ENCODE measurements at regions not wholly inside any gene's neighbourhood (a gene's known extent, or its start where the extent isn't known, plus 50 kb on each side); places are given as distances from the start of the nearest gene placed in this dataset.

GRCh38 chr7:18226598-18226997 lies 199.0 kb upstream of the PRPS1L1 start:
- no peaks in the 10 kb centered on the region for H3K36me3 ChIP-seq (ENCODE audit: control insufficient read depth, insufficient read depth, low read length)
- H3K27ac ChIP-seq (ENCODE audit: low read depth, low read length), result no peak overlapping the region
- no peaks in the 10 kb centered on the region for H3K4me1 ChIP-seq (ENCODE audit: control insufficient read depth, insufficient read depth, low read length)
- H3K27me3 ChIP-seq (ENCODE audit: control insufficient read depth, insufficient read depth, low read length), result no peaks in the 10 kb centered on the region
- H3K4me3 ChIP-seq (ENCODE audit: low read depth, low read length), result no peak overlapping the region
- DNase-seq (ENCODE audit: low read depth in 4 of 6, low spot score in 6 of 6), result no peak
- H3K9me3 ChIP-seq (ENCODE audit: control insufficient read depth, insufficient read depth, low read length), result no peaks in the 10 kb centered on the region
- 90% methylated on average over 2 of the region's 2 CpGs for WGBS (ENCODE audit: insufficient coverage)

GRCh38 chr7:18228686-18229085 lies 201.0 kb upstream of the PRPS1L1 start:
- no peak overlapping the region for H3K27ac ChIP-seq (ENCODE audit: low read depth, low read length)
- H3K36me3 ChIP-seq (ENCODE audit: control insufficient read depth, insufficient read depth, low read length), result no peaks in the 10 kb centered on the region
- H3K9me3 ChIP-seq (ENCODE audit: control insufficient read depth, insufficient read depth, low read length), result no peaks in the 10 kb centered on the region
- no peaks in the 10 kb centered on the region for H3K4me1 ChIP-seq (ENCODE audit: control insufficient read depth, insufficient read depth, low read length)
- WGBS (ENCODE audit: insufficient coverage), result 100% methylated on average over 1 of the region's 2 CpGs
- no peak overlapping the region for H3K4me3 ChIP-seq (ENCODE audit: low read depth, low read length)
- H3K27me3 ChIP-seq (ENCODE audit: control insufficient read depth, insufficient read depth, low read length), result no peaks in the 10 kb centered on the region
- DNase-seq (ENCODE audit: low read depth in 4 of 6, low spot score in 6 of 6), result no peak

DNA sequence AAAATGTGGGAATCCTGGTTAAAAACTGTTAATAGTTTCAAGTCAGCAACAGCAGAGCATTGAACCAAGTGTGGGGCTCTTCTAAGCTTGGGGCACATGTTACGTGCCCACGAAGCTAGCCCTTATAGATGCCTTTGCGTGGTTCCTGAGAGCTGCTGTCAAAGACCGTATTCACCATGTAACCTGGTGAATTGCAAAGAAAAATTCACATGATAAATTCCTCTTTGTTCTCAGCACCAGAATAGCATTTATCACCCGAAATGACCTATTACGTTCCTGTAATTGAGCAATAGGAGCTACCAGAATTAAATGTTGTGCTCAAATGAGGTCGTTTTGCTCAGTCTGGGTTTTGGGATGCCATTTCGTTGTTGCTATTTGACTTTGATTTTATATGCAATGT lies 202.6 kb upstream of the PRPS1L1 start:
- Histone ChIP-seq H3K4me3 (ENCODE audit: low read depth, low read length) (no peak overlapping the region), H3K27me3 (ENCODE audit: control insufficient read depth, insufficient read depth, low read length) (no peaks in the 10 kb centered on the region), H3K4me1 (ENCODE audit: control insufficient read depth, insufficient read depth, low read length) (no peaks in the 10 kb centered on the region), H3K36me3 (ENCODE audit: control insufficient read depth, insufficient read depth, low read length) (no peaks in the 10 kb centered on the region), H3K27ac (ENCODE audit: low read depth, low read length) (no peak overlapping the region), H3K9me3 (ENCODE audit: control insufficient read depth, insufficient read depth, low read length) (no peaks in the 10 kb centered on the region)
- DNase-seq (ENCODE audit: low read depth in 4 of 6, low spot score in 6 of 6), result peak in 1 of 6 donors; percentile 18
- 100% methylated on average over 5 of the region's 8 CpGs for WGBS (ENCODE audit: insufficient coverage)

- H3K4me1 ChIP-seq (ENCODE audit: control insufficient read depth, insufficient read depth, low read length), result no peaks in the 10 kb centered on the region
- no peaks in the 10 kb centered on the region for H3K27me3 ChIP-seq (ENCODE audit: control insufficient read depth, insufficient read depth, low read length)
- no peak overlapping the region for H3K4me3 ChIP-seq (ENCODE audit: low read depth, low read length)
- no peaks in the 10 kb centered on the region for H3K36me3 ChIP-seq (ENCODE audit: control insufficient read depth, insufficient read depth, low read length)
- H3K27ac ChIP-seq (ENCODE audit: low read depth, low read length), result no peak overlapping the region
- no peak for DNase-seq (ENCODE audit: low read depth in 4 of 6, low spot score in 6 of 6)
- no CpG with 5 or more reads among the region's 4 CpGs for WGBS (ENCODE audit: insufficient coverage)
- no peaks in the 10 kb centered on the region for H3K9me3 ChIP-seq (ENCODE audit: control insufficient read depth, insufficient read depth, low read length)
These were observed 204.2 kb upstream of the PRPS1L1 start for GRCh38 chr7:18231854-18232253.

DNA sequence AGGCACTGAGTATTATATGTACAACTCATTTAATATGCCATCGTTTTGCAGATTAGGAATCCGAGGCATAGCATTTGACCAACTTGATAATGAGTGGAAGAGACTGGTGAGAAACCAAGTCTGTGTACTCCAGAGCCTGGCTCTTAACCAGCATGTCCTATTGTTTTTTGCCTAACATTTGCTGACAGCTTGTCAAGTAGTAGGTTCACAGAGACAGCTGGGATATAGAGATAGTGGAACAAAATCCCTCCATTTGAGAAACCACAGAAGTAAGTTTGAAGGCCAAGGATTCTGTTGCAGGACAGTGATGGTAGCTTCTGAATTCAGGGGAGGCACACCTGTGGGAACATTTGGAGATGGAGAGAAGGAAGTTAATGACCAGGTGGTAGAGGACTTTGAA lies 206.9 kb upstream of the PRPS1L1 start:
- 94% methylated on average over 2 of the region's 2 CpGs for WGBS (ENCODE audit: insufficient coverage)
- DNase-seq (ENCODE audit: low read depth in 4 of 6, low spot score in 6 of 6), result no peak
- Histone ChIP-seq H3K27me3 (ENCODE audit: control insufficient read depth, insufficient read depth, low read length) (no peaks in the 10 kb centered on the region), H3K4me1 (ENCODE audit: control insufficient read depth, insufficient read depth, low read length) (no peaks in the 10 kb centered on the region), H3K4me3 (ENCODE audit: low read depth, low read length) (no peak overlapping the region), H3K27ac (ENCODE audit: low read depth, low read length) (no peak overlapping the region), H3K9me3 (ENCODE audit: control insufficient read depth, insufficient read depth, low read length) (no peaks in the 10 kb centered on the region), H3K36me3 (ENCODE audit: control insufficient read depth, insufficient read depth, low read length) (no peaks in the 10 kb centered on the region)

DNA sequence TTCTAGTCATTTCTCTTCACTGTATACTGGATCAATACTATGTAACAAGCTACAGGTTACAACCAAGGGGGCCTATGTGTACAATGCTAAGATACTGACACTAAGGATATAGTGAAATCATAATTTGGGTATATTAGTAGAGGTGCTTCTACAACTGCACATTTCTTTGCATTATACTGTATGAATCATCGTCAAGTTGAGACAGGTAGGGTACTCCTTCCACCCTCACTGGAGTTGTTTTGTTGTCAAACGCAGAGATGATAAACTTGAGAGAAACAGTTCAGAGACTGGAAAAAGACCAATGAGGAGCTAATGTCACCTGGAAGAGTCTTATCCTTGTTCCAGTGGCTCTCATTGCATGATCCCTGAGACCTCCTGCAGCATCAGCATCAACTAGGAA lies 208.2 kb upstream of the PRPS1L1 start:
- no peaks in the 10 kb centered on the region for H3K4me1 ChIP-seq (ENCODE audit: control insufficient read depth, insufficient read depth, low read length)
- H3K27me3 ChIP-seq (ENCODE audit: control insufficient read depth, insufficient read depth, low read length), result no peaks in the 10 kb centered on the region
- H3K36me3 ChIP-seq (ENCODE audit: control insufficient read depth, insufficient read depth, low read length), result no peaks in the 10 kb centered on the region
- H3K4me3 ChIP-seq (ENCODE audit: low read depth, low read length), result no peak overlapping the region
- 100% methylated on average over 1 of the region's 2 CpGs for WGBS (ENCODE audit: insufficient coverage)
- H3K9me3 ChIP-seq (ENCODE audit: control insufficient read depth, insufficient read depth, low read length), result no peaks in the 10 kb centered on the region
- no peak for DNase-seq (ENCODE audit: low read depth in 4 of 6, low spot score in 6 of 6)
- no peak overlapping the region for H3K27ac ChIP-seq (ENCODE audit: low read depth, low read length)

GRCh38 chr7:18239212-18239611 lies 211.6 kb upstream of the PRPS1L1 start:
- no peak overlapping the region for H3K4me3 ChIP-seq (ENCODE audit: low read depth, low read length)
- H3K27me3 ChIP-seq (ENCODE audit: control insufficient read depth, insufficient read depth, low read length), result no peaks in the 10 kb centered on the region

GRCh38 chr7:18241543-18242231 lies 214.0 kb upstream of the PRPS1L1 start:
- 88% methylated on average over 1 of the region's 3 CpGs for WGBS (ENCODE audit: insufficient coverage)
- H3K9me3 ChIP-seq (ENCODE audit: control insufficient read depth, insufficient read depth, low read length), result no peaks in the 10 kb centered on the region
- no peak overlapping the region for H3K4me3 ChIP-seq (ENCODE audit: low read depth, low read length)
- no peak for DNase-seq (ENCODE audit: low read depth in 4 of 6, low spot score in 6 of 6)
- H3K36me3 ChIP-seq (ENCODE audit: control insufficient read depth, insufficient read depth, low read length), result no peaks in the 10 kb centered on the region
- H3K27ac ChIP-seq (ENCODE audit: low read depth, low read length), result no peak overlapping the region
- H3K4me1 ChIP-seq (ENCODE audit: control insufficient read depth, insufficient read depth, low read length), result no peaks in the 10 kb centered on the region
- no peaks in the 10 kb centered on the region for H3K27me3 ChIP-seq (ENCODE audit: control insufficient read depth, insufficient read depth, low read length)

More at GRCh38 chr7:18239212-18239611, 211.6 kb upstream of the PRPS1L1 start:
- no peak for DNase-seq (ENCODE audit: low read depth in 4 of 6, low spot score in 6 of 6)
- H3K4me1 ChIP-seq (ENCODE audit: control insufficient read depth, insufficient read depth, low read length), result no peaks in the 10 kb centered on the region
- H3K9me3 ChIP-seq (ENCODE audit: control insufficient read depth, insufficient read depth, low read length), result no peaks in the 10 kb centered on the region
- 75% methylated on average over 1 of the region's 3 CpGs for WGBS (ENCODE audit: insufficient coverage)
- no peak overlapping the region for H3K27ac ChIP-seq (ENCODE audit: low read depth, low read length)
- no peaks in the 10 kb centered on the region for H3K36me3 ChIP-seq (ENCODE audit: control insufficient read depth, insufficient read depth, low read length)

GRCh38 chr7:18243731-18244130 lies 216.1 kb upstream of the PRPS1L1 start:
- H3K27me3 ChIP-seq (ENCODE audit: control insufficient read depth, insufficient read depth, low read length), result no peaks in the 10 kb centered on the region
- 48% methylated on average over 2 of the region's 3 CpGs for WGBS (ENCODE audit: insufficient coverage)
- no peak overlapping the region for H3K4me3 ChIP-seq (ENCODE audit: low read depth, low read length)
- peak in 1 of 6 donors; percentile 56 for DNase-seq (ENCODE audit: low read depth in 4 of 6, low spot score in 6 of 6)
- no peaks in the 10 kb centered on the region for H3K36me3 ChIP-seq (ENCODE audit: control insufficient read depth, insufficient read depth, low read length)
- H3K4me1 ChIP-seq (ENCODE audit: control insufficient read depth, insufficient read depth, low read length), result no peaks in the 10 kb centered on the region
- H3K27ac ChIP-seq (ENCODE audit: low read depth, low read length), result peak overlapping the region; percentile 19
- no peaks in the 10 kb centered on the region for H3K9me3 ChIP-seq (ENCODE audit: control insufficient read depth, insufficient read depth, low read length)

- Histone ChIP-seq H3K4me1 (ENCODE audit: control insufficient read depth, insufficient read depth, low read length) (no peaks in the 10 kb centered on the region), H3K27ac (ENCODE audit: low read depth, low read length) (no peak overlapping the region)
These were observed 222.5 kb upstream of the PRPS1L1 start for GRCh38 chr7:18250133-18250532.

More at GRCh38 chr7:18250133-18250532, 222.5 kb upstream of the PRPS1L1 start:
- Histone ChIP-seq H3K4me3 (ENCODE audit: low read depth, low read length) (no peak overlapping the region), H3K27me3 (ENCODE audit: control insufficient read depth, insufficient read depth, low read length) (no peaks in the 10 kb centered on the region), H3K36me3 (ENCODE audit: control insufficient read depth, insufficient read depth, low read length) (no peaks in the 10 kb centered on the region), H3K9me3 (ENCODE audit: control insufficient read depth, insufficient read depth, low read length) (no peaks in the 10 kb centered on the region)
- DNase-seq (ENCODE audit: low read depth in 4 of 6, low spot score in 6 of 6), result no peak

Measured in spinal cord (tissue), 9 donors.